RPMI8226 (cell line): ENCODE measurements at regions not wholly inside any gene's neighbourhood (a gene's known extent, or its start where the extent isn't known, plus 50 kb on each side); places are given as distances from the start of the nearest gene placed in this dataset.

Source experiments
- DNase-seq: peaks from one replicate; pipeline ENCODE4 v3.0.0-alpha.2; 2015

GRCh38 chr6:163930012-163930411 lies 515.5 kb downstream of the QKI start:
- no peak for DNase-seq

GRCh38 chr6:163929538-163929937 lies 515.0 kb downstream of the QKI start:
- DNase-seq, result no peak

GRCh38 chr6:163926642-163927041 lies 512.1 kb downstream of the QKI start:
- DNase-seq, result no peak

- DNase-seq, result no peak
Observed at GRCh38 chr6:163925839-163926238, 511.3 kb downstream of the QKI start.

GRCh38 chr6:163923658-163924411 lies 509.3 kb downstream of the QKI start:
- DNase-seq, result no peak

GRCh38 chr6:163922562-163922961 lies 508.0 kb downstream of the QKI start:
- peak; percentile 13 for DNase-seq

GRCh38 chr6:163919652-163920051 lies 505.1 kb downstream of the QKI start:
- DNase-seq, result no peak

GRCh38 chr6:163916315-163917081 lies 502.0 kb downstream of the QKI start:
- DNase-seq, result no peak

- DNase-seq, result no peak
Observed at GRCh38 chr6:163915131-163915530, 500.6 kb downstream of the QKI start.

GRCh38 chr6:163913045-163913444 lies 498.5 kb downstream of the QKI start:
- DNase-seq, result no peak

GRCh38 chr6:163906006-163906710 lies 491.6 kb downstream of the QKI start:
- no peak for DNase-seq

- DNase-seq, result no peak
Observed at GRCh38 chr6:163904186-163904585, 489.7 kb downstream of the QKI start.

- DNase-seq, result no peak
Observed at GRCh38 chr6:163903541-163903940, 489.0 kb downstream of the QKI start.

- DNase-seq, result no peak
Observed at GRCh38 chr6:163902993-163903392, 488.5 kb downstream of the QKI start.

- no peak for DNase-seq
Observed at GRCh38 chr6:163901681-163902080, 487.2 kb downstream of the QKI start.

GRCh38 chr6:163900570-163900969 lies 486.1 kb downstream of the QKI start:
- DNase-seq, result no peak

GRCh38 chr6:163897669-163898068 lies 483.2 kb downstream of the QKI start:
- no peak for DNase-seq

- no peak for DNase-seq
Observed at GRCh38 chr6:163897030-163897429, 482.5 kb downstream of the QKI start.

GRCh38 chr6:163895162-163895561 lies 480.6 kb downstream of the QKI start:
- DNase-seq, result no peak

GRCh38 chr6:163893609-163894189 lies 479.2 kb downstream of the QKI start:
- no peak for DNase-seq

- no peak for DNase-seq
Observed at GRCh38 chr6:163892824-163893561, 478.5 kb downstream of the QKI start.

- no peak for DNase-seq
Observed at GRCh38 chr6:163889904-163890514, 475.5 kb downstream of the QKI start.
